Spleen (tissue), 7 donors: ENCODE measurements at regions not wholly inside any gene's neighbourhood (a gene's known extent, or its start where the extent isn't known, plus 50 kb on each side); places are given as distances from the start of the nearest gene placed in this dataset.

Experiments
- CTCF ChIP-seq, 11 experiments: fragments of 200-600 bp in 7 of 11; fragments of 450-650 bp in 4 of 11; sonication (generic) in 4 of 11; IDR thresholded peaks in 8 of 11; conservative IDR thresholded peaks in 3 of 11; 1 replicate in 7 of 11; 2 replicates in 4 of 11; pipeline versions ENCODE4 v1.4.0 to v1.8.0; 2016 to 2021; ENCODE audit warnings: antibody characterized with exemption in 11 of 11, inconsistent platforms in 4 of 11, mild to moderate bottlenecking in 1 of 11
- POLR2A ChIP-seq, 3 donors: fragments of 450-650 bp; IDR thresholded peaks; one replicate each; pipeline ENCODE4 v1.5.1; 2017; ENCODE audit warnings: antibody characterized with exemption in 3 of 3, mild to moderate bottlenecking in 1 of 3
- donor health status: DM: no; HTN: no; CAD: no; lungs with moderate emphysema.
- donor health status: DM: no; HTN: no; CAD: no.
- donor health status: DM: no; HTN: no; CAD: no.

GRCh38 chr9:103082494-103082893 lies 87.4 kb downstream of the CYLC2 start:
- TF ChIP-seq POLR2A (IDR thresholded peaks at IDR 0.05) (no peak), CTCF (IDR thresholded peaks at IDR 0.05 in 8 of 11, conservative IDR thresholded peaks at IDR 0.05 in 3 of 11) (no peak)
